Sigmoid colon (tissue), 6 donors: ENCODE measurements at regions not wholly inside any gene's neighbourhood (a gene's known extent, or its start where the extent isn't known, plus 50 kb on each side); places are given as distances from the start of the nearest gene placed in this dataset.

Experiments
- DNase-seq: peaks from one replicate; pipeline ENCODE4 v3.0.0-alpha.2; 2019
- H3K27ac ChIP-seq, 4 donors: fragments of 200-600 bp; sonication (generic); one replicate each; pipeline ENCODE4 v1.5.1; 2016 to 2019; ENCODE audit warnings: mild to moderate bottlenecking in 1 of 4
- H3K27me3 ChIP-seq, 3 donors: fragments of 200-600 bp; sonication (generic); one replicate each; pipeline ENCODE4 v1.5.1; 2019; ENCODE audit warnings: mild to moderate bottlenecking in 1 of 3
- H3K36me3 ChIP-seq, 4 donors: fragments of 200-600 bp; sonication (generic); one replicate each; pipeline ENCODE4 v1.5.1; 2016 to 2019
- H3K4me1 ChIP-seq, 4 donors: fragments of 200-600 bp; sonication (generic); one replicate each; pipeline ENCODE4 v1.5.1; 2017 to 2019
- H3K4me3 ChIP-seq, 4 donors: fragments of 200-600 bp; sonication (generic); one replicate each; pipeline ENCODE4 v1.5.1; 2017 to 2019; ENCODE audit warnings: mild to moderate bottlenecking in 2 of 4, moderate library complexity in 1 of 4
- H3K9me3 ChIP-seq, 4 donors: fragments of 200-600 bp in 3 of 4; sonication (generic) in 3 of 4; one replicate each; pipeline versions ENCODE4 v1.5.1 to v1.6.1; 2013 to 2019
- CTCF ChIP-seq, 4 experiments: fragments of 450-650 bp in 3 of 4; fragments of 200-600 bp in 1 of 4; IDR thresholded peaks; one replicate each; pipeline ENCODE4 v1.5.1; 2016 to 2019; ENCODE audit warnings: antibody characterized with exemption in 4 of 4, mild to moderate bottlenecking in 3 of 4, moderate library complexity in 2 of 4
- EP300 ChIP-seq, 4 donors: sonication (generic); formaldehyde crosslinking; IDR thresholded peaks; one replicate each; pipeline ENCODE4 v1.6.1; 2017; ENCODE audit warnings: antibody characterized with exemption in 4 of 4
- POLR2A ChIP-seq, 2 donors: fragments of 450-650 bp; IDR thresholded peaks; one replicate each; pipeline ENCODE4 v1.6.1; 2016; ENCODE audit warnings: antibody characterized with exemption in 2 of 2, mild to moderate bottlenecking in 2 of 2, moderate library complexity in 2 of 2
- POLR2AphosphoS5 ChIP-seq, 4 donors: sonication (generic); formaldehyde crosslinking; IDR thresholded peaks; one replicate each; pipeline ENCODE4 v1.6.1; 2017; ENCODE audit warnings: antibody characterized with exemption in 4 of 4
- WGBS, 2 donors: extraction: QIAGEN DNeasy Blood & Tissue Kit; methylation state at CpG; one replicate each; pipeline ENCODE4 v1.1.7; 2013; 5-methylcytosine and 5-hydroxymethylcytosine counted together
- intact Hi-C: fragments of 100-400 bp; cut with DNase I; formaldehyde crosslinking; loops from one replicate; pipeline ENCODE4 v1.15.1; 2023
- donor health status: healthy with polysubstance abuse.
- donor health status: healthy.

DNA sequence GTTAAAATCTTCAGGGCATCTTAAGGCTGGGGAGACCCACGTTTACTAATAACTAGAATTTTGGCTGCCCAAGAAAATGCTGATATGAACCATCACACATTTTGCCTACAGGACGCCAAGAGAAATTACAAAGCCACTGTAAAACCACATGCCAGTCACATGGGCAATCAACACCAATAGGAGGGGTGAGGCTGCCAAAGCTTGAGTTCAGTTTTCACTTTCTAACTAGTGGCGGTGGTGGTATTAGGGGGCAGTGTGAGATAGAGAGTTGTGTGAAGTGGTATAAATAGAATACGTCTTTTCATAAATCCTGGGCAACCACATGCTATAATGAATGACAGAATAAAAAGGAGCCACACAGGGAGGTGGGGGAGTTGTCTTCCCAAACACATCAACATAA lies 147.3 kb downstream of the WNT5A start:
- Histone ChIP-seq H3K4me3 (no peak overlapping the region), H3K36me3 (no peaks in the 10 kb centered on the region), H3K27me3 (no peaks in the 10 kb centered on the region), H3K27ac (no peak overlapping the region), H3K4me1 (no peaks in the 10 kb centered on the region), H3K9me3 (no peaks in the 10 kb centered on the region)
- no peak for TF ChIP-seq EP300 (IDR thresholded peaks at IDR 0.05)
- TF ChIP-seq POLR2A (IDR thresholded peaks at IDR 0.05): no peak
- no peak for TF ChIP-seq CTCF (IDR thresholded peaks at IDR 0.05)
- no peak for TF ChIP-seq POLR2AphosphoS5 (IDR thresholded peaks at IDR 0.05)
- no peak for DNase-seq
- 86 to 91% methylated on average over 4 of the region's 4 CpGs for WGBS, 2 donors
- intact Hi-C loops: no loop called here

GRCh38 chr3:55339390-55339789 lies 147.7 kb downstream of the WNT5A start:
- TF ChIP-seq EP300 (IDR thresholded peaks at IDR 0.05): no peak
- no peak for TF ChIP-seq POLR2A (IDR thresholded peaks at IDR 0.05)
- no peak for TF ChIP-seq CTCF (IDR thresholded peaks at IDR 0.05)
- no peak for TF ChIP-seq POLR2AphosphoS5 (IDR thresholded peaks at IDR 0.05)
- H3K4me3 ChIP-seq: no peak overlapping the region
- DNase-seq: no peak
- no peaks in the 10 kb centered on the region for H3K27me3 ChIP-seq
- no peaks in the 10 kb centered on the region for H3K4me1 ChIP-seq
- H3K36me3 ChIP-seq: no peaks in the 10 kb centered on the region
- no peaks in the 10 kb centered on the region for H3K9me3 ChIP-seq
- intact Hi-C loops: no loop called here
- WGBS, 2 donors: 86 to 92% methylated on average over 3 of the region's 3 CpGs
- no peak overlapping the region for H3K27ac ChIP-seq

GRCh38 chr3:55337641-55338180 lies 149.4 kb downstream of the WNT5A start:
- Histone ChIP-seq H3K4me1 (no peaks in the 10 kb centered on the region), H3K27me3 (no peaks in the 10 kb centered on the region), H3K4me3 (no peak overlapping the region), H3K36me3 (no peaks in the 10 kb centered on the region), H3K9me3 (no peaks in the 10 kb centered on the region), H3K27ac (no peak overlapping the region)
- no peak for TF ChIP-seq CTCF (IDR thresholded peaks at IDR 0.05)
- TF ChIP-seq POLR2AphosphoS5 (IDR thresholded peaks at IDR 0.05): no peak
- TF ChIP-seq POLR2A (IDR thresholded peaks at IDR 0.05): no peak
- TF ChIP-seq EP300 (IDR thresholded peaks at IDR 0.05): no peak
- 84 to 87% methylated on average over 10 of the region's 10 CpGs for WGBS, 2 donors
- DNase-seq: no peak
- intact Hi-C loops: no loop called here

- Histone ChIP-seq H3K4me3 (no peak overlapping the region), H3K36me3 (no peaks in the 10 kb centered on the region), H3K9me3 (no peaks in the 10 kb centered on the region), H3K4me1 (peaks cover 0 to 3% (median 0%) of the 10 kb centered on the region in 4 donors), H3K27ac (no peak overlapping the region), H3K27me3 (no peaks in the 10 kb centered on the region)
- intact Hi-C loops: no loop called here
- no peak for TF ChIP-seq POLR2A (IDR thresholded peaks at IDR 0.05)
- no peak for TF ChIP-seq POLR2AphosphoS5 (IDR thresholded peaks at IDR 0.05)
- TF ChIP-seq CTCF (IDR thresholded peaks at IDR 0.05): no peak
- no peak for TF ChIP-seq EP300 (IDR thresholded peaks at IDR 0.05)
- no peak for DNase-seq
Observed at GRCh38 chr3:55333923-55334322, 153.2 kb downstream of the WNT5A start.

DNA sequence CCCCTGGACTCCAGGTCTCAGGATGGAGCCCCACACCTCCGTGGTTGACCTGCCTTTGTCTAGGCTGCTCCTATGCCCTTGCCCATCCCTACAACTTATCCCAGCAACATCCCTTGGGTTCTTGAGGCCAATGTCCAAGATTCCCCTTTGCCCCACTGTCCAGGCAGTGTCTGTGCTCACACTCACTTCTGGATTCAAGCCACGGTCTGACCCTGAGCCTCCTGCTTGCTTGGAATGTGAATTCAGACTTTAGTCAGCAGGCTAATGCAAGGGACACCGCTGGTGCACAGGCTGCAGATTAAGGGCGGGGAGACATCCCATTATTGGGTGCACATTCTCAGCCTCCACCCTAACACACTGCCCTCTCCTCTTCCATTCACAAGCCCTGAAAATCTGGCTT lies 154.1 kb downstream of the WNT5A start:
- Histone ChIP-seq H3K4me3 (no peak overlapping the region), H3K27me3 (no peaks in the 10 kb centered on the region), H3K36me3 (no peaks in the 10 kb centered on the region), H3K27ac (no peak overlapping the region), H3K4me1 (peaks cover 0 to 3% (median 0%) of the 10 kb centered on the region in 4 donors), H3K9me3 (no peaks in the 10 kb centered on the region)
- intact Hi-C loops: no loop called here
- TF ChIP-seq POLR2A (IDR thresholded peaks at IDR 0.05): no peak
- TF ChIP-seq EP300 (IDR thresholded peaks at IDR 0.05): no peak
- no peak for TF ChIP-seq CTCF (IDR thresholded peaks at IDR 0.05)
- TF ChIP-seq POLR2AphosphoS5 (IDR thresholded peaks at IDR 0.05): no peak
- DNase-seq: no peak
- WGBS, 2 donors: 87% methylated on average over 4 of the region's 4 CpGs
